ENCODE measurements at regions not wholly inside any gene's neighbourhood (a gene's known extent, or its start where the extent isn't known, plus 50 kb on each side); places are given as distances from the start of the nearest gene placed in this dataset.
"Not testable (repeated sequence)": the region's sequence is repeated elsewhere in the genome, so short reads cannot be mapped to it uniquely, and the experiment has no call there.

DNA sequence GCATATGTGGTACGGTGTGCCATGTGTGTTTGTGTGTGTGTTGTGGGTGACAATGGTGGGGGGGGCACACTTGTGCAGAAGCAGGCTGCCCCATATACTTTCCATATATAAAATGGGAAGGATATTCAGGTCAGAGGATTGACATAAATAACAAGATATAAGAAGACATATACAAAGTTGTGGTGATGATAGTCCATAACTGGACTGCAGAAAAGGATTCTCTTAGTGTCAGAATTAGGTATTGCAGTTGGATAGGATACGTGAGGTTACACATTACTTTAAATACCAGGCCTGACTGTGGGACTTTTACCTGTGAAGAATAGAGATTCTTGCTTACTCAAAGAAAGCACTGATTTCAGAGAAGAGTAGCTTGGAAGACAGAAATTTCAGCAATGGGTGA is 1260.3 kb downstream of the EPHA7 start:
- DNase-seq (ENCODE audit: low spot score) = no peak

DNA sequence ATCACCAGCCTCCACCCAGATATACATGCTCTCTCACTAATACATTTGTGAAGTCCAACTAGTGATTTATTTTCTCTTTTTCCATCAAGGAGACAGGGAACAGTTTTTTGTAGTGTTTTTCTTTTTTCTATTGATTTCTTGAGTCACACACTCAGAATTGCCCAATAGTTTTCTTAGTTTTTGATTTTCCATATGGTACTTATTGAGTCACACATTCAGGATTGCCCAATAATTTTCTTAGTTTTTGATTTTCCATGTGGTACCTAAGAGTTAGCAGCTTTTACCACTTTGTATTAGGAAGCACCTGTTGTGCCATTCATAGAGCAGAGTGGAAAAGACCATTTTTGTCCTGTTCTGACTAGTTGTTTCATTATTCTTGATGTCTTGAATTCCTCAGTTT is 1268.8 kb downstream of the EPHA7 start:
- no peak for DNase-seq (ENCODE audit: low spot score)

DNA sequence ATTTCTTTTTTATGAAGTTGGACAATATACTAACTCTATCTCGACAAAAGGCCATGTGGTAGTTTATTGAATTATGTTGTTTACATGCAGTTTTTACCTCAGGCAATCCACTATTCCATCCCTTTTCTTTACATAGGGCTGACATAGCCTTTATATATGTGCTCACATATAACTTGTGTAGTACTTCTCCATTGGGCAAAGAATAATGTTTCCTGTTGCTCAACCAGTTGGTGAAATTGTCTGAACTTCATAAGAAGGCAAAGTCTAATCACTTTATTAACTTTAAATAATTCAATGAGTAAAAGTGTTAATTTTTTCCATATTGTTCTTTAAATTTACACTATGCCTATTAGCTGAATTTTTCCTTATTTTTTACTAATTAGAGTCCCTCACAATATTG is 1272.1 kb downstream of the EPHA7 start:
- no peak for DNase-seq (ENCODE audit: low spot score)

DNA sequence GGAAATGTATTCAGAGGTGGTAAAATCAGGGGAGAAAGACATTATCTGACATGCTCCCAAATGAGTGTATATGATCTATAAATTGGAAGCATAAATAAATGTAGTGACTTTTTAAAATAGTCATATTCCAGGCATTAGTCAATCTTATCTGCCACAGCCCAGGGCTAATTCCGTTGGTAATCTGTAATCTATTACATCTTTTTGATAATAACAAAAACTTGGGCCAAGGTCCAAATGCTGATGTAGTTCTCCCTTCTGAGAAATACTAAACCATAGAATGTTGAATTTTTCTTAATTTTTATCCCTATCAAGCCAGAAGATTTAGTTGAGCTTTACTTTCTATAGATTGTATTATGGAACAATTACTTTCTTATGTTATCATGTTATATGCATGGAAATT is 1279.8 kb downstream of the EPHA7 start:
- DNase-seq (ENCODE audit: low spot score) = no peak

DNA sequence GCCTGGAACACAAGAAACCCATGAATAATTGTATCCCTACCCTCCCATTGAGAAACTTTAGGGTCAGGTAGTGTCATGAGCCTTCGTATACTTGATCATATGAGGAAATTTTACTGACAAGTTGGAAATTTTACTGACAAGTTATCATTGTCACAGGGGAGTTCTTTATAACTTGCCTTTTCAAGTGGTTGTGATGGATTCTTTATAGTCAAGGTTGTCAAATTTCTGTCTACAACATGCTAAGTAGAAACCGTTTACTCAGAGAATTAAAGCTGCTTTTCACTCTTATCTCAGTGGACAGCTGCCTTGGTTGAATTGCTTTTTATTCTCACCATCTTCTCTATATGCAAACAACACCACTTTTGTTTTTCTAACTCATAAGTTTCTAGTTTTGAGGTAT is 1286.4 kb downstream of the EPHA7 start:
- no peak for DNase-seq (ENCODE audit: low spot score)

DNA sequence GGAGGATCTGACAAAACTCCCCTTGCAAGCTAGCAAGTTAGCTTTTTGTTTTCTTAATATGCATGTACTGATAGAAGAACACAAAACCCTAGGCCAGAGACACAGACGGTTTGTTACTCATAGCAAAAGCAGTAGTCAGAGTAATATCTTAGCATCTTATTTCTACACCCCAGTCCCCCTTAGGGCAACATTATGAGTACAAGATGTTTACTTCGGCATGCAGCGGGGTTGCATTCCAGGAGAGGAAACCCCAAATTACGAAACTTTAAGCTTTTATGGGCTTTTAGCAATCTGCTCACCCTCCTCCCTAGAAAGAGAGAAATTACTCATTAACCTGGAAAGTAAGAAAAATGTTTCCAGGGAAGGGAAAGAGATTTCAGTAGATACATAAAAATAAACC is 1286.9 kb downstream of the EPHA7 start:
- no peak for DNase-seq (ENCODE audit: low spot score)

DNA sequence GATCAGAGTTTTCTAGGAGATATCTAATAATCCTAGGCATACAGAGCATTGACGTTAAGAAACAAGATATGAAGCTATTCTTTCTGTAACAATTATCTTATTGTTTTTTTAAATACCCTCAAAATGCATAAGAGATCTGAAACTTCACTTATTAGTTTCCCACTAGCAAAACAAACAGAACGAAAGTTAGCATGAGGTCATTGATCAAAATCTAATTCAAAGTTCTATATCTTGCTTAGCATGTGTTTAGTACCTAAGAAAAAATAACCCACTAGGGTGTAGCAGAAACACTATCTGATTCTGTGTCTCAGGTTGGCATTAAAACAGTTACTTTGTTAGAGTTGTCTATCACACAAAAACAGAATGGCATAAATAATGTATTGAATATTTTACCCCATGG is 1288.4 kb downstream of the EPHA7 start:
- DNase-seq (ENCODE audit: low spot score) = no peak

DNA sequence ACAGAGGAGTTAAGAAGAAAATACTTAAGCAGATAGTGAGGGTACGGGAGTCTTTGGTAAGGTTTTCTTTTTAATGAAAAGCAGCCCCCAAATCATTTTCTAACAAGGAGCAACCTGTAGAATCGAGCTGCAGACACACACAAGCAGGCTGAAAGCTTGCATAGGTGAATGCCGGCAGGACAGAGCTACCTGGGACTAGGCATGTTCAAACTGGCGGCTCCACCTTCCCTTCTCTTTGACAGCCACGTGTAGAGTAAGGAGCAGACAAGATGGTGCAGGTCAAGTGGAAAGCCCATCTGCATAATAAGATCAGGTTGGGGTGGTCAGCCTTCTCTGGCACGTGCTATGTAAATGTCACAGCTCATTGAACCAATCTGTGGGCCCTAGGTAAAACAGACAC is 1292.4 kb downstream of the EPHA7 start:
- no peak for DNase-seq (ENCODE audit: low spot score)

DNA sequence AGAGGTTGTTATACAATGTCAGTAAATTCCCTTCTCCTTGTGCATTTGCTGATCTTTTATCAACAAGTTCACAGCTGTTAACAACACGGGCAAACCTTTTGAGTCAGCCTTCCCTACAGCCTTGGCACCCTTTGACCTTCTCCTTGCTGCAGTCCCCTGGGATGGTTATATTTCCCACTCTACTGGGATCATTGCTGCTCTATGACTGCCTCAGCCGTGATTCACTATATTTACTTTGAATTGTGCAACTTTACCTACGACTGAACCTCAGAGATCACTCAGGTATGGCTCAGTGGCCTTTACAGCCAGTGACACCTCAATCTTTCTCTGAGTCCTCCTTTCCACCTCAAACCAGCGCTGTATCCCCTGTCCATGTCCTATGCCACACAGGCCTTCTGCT is 1293.3 kb downstream of the EPHA7 start:
- no peak for DNase-seq (ENCODE audit: low spot score)

DNA sequence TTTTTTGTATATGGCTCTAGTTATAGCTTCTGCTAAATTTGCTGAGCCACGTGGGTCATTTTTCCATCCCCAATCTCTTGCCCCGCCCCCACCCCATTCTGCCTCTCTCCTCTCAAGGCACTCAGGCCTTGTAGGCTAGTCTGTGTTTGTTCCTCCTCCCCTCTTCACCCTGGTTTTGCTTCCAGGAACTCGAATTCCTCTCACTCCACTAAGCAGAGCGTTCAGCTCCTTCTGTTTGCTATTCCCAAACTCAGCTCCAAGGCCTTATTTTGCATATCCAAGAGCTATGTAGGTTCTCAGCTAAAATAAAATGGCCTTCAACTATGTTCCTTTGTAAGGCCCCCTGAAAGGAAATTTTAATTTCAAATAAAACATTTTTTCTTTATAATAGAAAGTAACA is 1293.7 kb downstream of the EPHA7 start:
- DNase-seq (ENCODE audit: low spot score) = no peak

DNA sequence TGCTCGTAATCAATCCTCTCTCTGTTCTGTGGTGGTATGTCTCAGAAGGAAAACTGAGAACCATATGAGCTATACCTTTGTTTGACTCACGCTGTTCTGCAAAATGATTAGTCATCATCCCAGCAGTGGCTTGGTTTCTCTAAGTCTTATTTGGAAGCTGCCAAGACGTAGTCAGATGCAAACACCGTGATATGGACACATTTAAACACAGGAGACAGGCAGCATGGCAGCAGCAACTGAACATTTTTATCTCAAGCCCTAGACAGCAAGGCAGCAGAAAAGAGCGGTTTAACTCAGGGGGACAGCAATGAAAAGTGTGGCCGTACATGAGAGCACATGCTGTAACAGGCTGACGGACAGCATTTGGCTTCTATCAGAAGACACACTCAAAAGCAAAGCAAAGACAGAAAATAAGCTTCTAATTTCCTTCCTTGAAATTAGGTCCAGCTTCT is 1295.1 kb downstream of the EPHA7 start:
- DNase-seq (ENCODE audit: low spot score) = no peak

DNA sequence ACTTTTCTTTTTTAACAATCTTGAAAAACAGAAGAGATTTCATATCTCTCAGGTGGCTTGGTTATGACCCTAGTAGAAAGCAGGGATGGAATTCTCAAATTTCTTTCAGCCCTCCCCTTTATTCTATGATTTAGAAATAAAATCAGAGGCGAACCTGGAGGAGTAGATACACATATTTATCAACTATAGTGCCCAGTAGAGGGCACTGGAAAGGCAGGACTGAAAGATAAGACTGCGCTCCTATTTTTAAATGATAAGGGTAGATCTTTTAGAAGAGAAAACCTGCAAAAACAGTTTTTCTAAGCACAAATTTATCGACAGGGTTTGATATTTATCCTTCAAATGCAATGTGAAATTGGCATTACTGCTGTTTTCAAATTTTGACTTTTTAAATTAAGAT is 1296.6 kb downstream of the EPHA7 start:
- DNase-seq (ENCODE audit: low spot score) = no peak

DNA sequence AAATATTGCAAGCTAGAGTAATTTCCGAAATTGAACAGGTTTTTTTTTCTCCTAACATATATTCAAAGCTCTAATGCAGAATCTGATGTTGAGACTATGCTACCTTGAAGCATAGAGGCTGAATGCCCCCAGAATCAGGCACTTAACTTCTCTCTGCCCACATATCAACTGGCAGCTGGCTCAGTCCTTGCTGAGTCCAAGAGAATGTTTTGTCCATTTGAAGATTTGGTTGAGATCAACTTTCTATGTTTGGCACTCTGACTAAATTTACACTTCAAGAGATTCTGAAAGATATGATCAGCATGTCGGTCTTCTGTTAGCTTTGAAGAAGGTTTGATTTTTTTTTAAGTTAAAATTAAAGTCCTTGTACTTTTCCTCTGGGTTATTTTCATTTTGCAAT is 1298.1 kb downstream of the EPHA7 start:
- no peak for DNase-seq (ENCODE audit: low spot score)

DNA sequence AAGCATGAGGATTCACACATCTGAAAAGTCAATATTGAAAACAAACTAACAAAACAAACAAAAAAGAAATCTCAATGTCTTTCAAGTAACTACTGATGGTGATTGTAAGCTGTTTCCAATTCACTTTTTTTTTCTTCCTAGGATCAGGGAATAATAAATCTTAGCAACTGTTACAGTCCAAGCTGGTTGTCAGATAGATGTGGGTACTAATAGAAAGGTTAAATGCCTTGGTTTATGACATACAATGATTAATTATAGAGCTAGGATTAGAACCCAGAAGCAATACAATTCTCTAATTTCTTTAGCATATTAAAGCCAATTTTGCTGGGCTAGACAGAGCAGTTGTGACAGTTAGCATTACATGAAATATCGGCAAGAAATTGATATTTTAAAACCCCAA is 1301.6 kb downstream of the EPHA7 start:
- no peak for DNase-seq (ENCODE audit: low spot score)

DNA sequence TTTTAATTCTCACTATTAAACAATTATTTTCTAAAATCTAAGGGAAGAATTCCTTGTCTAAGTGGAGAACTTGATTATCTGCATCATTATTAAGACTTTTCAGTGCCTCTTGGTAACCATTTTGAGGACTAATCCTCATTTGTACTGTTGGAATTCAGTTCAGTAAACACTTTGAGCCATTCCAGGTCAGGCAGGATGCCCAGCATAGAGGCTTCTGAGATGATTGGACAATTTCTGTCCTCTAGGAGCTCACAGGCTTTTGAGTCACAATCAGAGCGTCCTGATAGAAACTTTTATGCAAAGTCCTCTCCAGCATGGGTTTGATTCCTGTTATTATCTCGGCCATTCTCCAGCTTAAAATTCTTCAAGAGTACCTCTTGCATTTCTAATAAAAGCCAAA is 1304.6 kb downstream of the EPHA7 start:
- DNase-seq (ENCODE audit: low spot score) = no peak

DNA sequence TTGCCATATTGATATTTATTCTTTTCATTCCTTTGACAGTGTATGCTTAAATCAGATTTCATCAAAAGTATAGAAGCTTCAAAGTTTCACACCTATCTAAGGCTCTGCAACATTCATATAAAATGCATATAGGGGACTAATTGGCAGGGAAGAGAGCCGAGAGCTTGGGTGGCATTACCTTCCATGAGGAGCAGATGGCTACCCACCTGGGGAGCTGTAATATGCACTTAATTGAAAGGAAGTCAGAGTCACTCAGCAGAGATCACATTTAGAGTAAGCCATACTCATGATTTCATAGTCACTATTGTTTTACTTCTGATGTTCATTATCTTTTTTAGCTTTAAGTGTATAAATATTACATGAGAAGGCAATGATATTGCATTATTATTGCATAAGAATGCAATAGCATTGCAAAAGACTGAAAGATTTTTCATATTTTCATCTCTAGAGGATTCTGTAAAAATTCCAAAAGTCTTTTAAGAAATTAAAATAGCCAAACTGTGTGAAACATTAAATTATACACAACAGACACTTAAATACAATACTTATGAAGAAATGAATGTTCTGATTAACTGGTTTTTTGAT is 1305.2 kb downstream of the EPHA7 start:
- no peak for DNase-seq (ENCODE audit: low spot score)

DNA sequence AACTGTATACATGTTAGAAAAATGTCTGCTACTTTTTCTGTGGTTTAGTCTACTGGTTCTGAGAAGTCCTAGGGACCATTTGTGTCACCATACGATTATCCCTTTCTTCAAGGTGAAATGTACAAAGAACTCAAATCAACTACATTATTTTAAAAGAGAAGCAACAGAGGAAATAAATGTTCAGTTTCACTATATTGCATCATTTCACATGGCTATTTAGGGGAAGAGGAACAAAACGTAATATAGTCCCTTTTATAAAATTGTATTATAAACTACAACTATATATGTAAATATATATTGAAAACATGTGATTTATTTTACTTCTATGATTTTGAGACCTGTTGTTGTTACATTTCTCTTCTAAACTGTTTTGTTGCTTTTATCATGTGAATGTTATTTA is 1308.0 kb downstream of the EPHA7 start:
- DNase-seq (ENCODE audit: low spot score) = no peak

DNA sequence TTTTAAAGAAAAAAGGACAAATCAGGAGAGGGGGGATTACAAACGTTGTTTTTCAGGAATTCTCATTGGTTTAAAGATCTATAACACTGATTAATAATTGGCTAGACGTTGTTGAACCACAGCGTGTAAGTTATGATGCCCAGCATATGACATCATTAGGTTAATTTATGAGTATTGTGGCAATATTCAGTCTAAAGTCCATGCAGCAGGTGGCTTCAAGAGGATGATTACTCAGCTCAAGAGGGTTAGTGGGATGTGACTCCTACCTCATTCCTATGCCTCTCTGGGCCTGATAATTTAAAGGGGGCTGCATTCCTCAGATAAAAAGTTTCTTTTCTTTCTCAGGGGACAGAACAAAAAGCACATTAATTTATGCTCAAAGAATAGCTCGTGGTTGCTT is 1309.0 kb downstream of the EPHA7 start:
- DNase-seq (ENCODE audit: low spot score) = no peak

DNA sequence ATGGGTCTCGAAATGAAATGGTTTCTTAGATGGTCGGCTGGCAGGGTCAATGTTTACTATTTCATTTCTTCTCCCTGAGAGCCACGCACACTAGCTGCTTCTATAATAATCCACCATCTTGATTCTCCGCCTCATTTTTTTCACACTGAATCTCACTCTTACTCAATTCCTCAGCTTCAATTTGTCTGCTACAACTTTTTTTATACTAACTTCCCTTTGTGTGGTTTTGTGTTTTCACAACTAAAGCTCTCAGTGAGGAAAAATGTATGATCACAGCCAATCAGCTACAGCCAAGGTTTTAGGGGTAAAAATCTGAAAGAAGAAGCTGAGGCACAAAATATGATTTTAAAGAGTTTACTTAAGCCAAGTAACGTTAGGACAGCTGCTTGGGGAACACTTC is 1309.4 kb downstream of the EPHA7 start:
- DNase-seq (ENCODE audit: low spot score) = no peak

DNA sequence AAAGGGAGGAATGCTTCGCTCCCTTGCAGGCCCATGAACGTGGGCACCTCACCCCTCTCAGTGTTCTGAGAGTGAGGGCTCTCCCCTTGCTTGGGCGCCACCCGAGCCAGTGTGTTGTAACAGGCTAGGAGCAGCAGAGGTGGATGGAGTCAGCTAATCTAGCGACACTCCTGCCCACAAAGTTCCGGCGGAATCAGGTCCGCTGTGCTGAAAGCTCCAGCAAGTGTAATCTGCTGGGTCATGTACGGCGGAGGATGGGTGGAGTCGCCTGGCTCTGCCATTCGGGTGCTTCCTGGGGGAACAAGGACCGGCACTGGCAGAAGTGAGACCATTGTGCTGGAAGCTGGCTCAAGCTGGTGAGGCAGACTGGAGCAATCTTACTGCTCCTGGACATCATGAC is 1310.1 kb downstream of the EPHA7 start:
- no peak for DNase-seq (ENCODE audit: low spot score)

DNA sequence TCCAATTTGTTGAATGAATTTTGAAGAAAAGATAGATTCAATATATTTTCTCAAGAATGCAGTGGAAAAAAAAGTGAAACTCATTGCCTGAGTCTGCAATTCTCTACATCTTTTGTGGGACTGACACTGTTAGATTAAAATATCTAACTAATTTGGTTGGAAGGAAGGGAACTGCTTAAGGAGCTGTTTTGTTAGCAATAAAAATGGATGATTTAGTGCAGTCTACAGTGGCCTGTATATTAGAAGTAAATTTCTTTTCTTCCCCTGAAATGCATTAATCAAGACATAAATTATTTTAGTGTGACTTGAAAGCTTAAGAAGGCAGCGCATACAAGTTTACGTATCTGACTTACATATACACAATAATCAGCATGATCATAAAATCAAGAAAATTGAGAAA is 1332.6 kb downstream of the EPHA7 start:
- no peak for DNase-seq (ENCODE audit: low spot score)

DNA sequence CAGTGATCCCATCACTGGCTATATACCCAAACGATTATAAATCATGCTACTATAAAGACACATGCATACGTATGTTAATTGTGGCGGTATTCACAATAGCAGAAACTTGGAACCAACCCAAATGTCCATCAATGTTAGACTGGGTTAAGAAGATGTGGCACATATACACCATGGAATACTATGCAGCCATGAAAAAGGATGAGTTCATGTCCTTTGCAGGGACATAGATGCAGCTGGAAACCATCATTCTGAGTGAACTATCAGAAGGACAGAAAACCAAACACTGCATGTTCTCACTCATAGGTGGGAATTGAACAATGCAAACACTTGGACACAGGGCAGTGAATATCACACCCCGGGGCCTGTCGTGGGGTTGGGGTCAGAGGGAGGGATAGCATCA is 1335.4 kb downstream of the EPHA7 start:
- not testable (repeated sequence) for DNase-seq (ENCODE audit: low spot score)

DNA sequence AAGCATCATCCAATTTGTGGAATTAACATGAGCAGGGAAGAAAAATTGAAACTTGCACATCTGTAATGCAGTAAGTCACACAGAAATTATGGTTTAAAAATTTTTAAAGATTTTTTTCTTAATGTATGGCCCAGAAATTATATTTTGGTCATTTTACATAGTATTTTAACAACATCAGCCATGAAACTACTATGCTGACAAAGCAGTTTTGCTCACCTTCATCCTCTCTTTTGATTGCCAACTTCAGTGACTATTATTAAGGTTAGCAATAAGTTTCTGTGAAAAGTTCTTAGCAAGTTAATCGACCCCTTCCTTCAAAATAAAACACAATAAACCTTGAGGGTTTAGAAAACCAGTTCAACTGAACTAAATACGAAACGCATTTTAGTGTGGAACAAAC is 1347.0 kb downstream of the EPHA7 start:
- no peak for DNase-seq (ENCODE audit: low spot score)

DNA sequence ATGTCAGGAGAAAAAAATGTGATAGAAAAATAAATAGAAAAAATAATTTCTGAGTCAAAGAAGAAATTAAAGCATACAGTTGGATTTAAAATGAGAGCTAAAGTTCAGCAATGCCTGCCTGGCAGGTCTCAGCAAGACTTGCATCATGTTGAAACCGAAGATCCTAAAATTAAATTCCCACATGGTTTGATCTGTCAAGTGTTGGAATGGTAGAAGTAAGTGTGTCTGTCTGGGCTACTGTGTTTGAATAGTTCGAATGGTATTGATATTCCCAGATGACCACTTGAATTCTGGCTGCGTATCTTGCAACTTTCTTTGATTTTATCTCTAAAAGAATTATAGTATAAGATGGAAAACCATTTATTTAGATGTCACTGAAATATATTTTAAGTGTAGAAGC is 1349.6 kb downstream of the EPHA7 start:
- DNase-seq (ENCODE audit: low spot score) = no peak

DNA sequence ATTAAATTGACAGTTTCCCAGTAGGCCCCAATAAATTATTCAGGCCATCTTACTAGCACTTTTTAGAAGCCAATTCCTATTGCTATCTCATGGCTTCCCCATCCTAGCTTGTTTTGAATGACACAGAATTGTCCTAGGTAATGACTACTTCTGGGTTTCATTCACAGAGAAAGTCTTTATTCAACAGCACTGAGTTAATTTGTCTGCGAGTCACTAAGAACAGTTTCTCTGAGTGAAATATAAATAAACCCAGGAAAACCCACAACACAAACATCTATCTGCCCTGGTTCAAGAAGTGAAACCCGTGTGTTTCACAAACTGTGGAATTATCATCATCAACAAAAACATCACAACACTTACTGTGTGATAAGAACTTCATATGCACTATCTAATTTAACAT is 1366.8 kb downstream of the EPHA7 start:
- DNase-seq (ENCODE audit: low spot score) = no peak
